ENCODE measurements at regions not wholly inside any gene's neighbourhood (a gene's known extent, or its start where the extent isn't known, plus 50 kb on each side); places are given as distances from the start of the nearest gene placed in this dataset.

DNA sequence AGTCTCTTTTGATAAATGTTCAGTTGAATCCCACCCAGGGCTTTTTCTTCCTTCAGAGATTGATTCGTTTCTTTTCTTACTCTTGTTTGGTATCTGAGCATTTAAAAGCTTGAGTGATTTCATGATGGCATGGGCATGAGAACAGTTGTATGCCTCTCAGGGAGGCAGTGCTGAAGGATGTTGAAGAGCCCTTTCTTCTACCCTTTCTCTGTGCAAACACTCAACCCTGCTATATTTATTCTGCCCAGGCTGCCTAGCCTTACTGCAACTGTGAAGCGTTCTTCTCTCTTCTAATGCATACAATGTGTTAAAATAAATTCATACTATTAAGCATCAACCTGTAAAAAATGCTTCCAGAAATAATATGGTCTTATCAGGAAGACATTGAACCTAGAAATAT is 367.6 kb upstream of the LCORL start:
- DNase-seq (ENCODE audit: low read depth): no peak

DNA sequence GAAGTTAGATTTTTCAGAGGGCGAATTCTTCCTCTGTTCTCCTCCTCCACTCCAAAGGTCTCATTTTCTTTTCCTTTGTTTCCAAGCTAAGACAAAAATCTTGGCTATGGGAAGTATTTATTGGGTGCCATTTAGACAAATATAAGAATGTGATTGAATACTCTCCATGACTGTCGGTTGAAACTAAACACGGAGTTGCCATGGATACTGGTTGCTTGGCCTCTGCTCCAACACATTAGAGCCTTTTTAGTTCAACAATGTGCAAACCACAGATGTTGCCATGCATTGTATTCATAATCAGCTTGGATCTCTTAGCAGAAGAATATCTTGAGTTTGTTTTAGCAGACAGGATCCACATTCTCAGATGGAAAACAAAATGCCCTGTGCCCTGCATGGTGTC is 366.5 kb upstream of the LCORL start:
- no peak for DNase-seq (ENCODE audit: low read depth)

DNA sequence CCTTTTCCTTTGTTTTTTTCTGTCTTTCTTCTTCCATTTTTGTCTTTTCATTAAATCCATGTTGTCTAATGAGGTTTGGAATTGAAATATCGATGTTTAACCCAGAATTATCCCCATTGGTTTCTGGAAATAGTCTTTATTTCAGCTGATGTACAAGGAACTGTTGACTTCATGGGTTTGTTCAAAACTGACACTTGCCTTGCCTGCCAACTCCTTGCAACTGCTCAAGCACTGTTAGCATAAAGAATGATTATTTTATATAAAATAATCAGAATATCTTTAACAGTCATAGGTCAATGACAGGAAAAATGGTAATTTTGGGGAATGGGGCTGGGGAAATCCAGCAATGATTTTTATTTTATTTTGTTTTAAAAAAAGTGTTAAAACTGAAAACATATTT is 359.6 kb upstream of the LCORL start:
- no peak for DNase-seq (ENCODE audit: low read depth)

DNA sequence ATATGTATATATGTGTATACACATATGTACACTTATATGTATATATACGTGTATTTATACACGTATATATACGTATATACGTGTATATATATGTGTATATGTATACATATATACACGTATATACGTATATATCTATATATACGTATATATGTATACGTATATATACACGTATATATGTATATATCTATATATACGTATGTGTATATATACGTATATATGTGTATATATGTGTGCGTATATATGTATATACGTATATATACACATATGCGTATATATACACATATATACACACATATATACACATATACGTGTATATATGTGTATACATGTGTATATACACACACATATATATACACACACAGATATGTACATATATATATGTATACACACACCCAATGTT is 348.0 kb upstream of the LCORL start:
- no peak for DNase-seq (ENCODE audit: low read depth)

DNA sequence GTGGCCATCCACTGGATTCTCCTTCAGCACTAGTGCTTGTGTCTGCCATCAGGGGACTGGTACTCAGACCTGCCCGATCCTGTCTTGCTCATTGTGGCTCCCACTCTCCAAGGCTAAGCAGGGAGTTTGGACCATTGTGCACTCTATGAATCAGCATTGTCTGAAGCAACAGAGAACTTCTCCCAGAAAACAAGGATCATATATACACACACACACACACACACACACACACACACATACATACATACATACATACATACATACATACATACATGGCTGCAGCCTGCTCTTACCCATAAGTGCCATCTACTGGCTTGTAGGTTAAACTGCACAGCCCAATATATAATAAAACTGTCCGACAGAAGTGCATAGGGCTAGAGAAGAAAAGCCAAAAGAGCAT is 345.3 kb upstream of the LCORL start:
- DNase-seq (ENCODE audit: low read depth): no peak

DNA sequence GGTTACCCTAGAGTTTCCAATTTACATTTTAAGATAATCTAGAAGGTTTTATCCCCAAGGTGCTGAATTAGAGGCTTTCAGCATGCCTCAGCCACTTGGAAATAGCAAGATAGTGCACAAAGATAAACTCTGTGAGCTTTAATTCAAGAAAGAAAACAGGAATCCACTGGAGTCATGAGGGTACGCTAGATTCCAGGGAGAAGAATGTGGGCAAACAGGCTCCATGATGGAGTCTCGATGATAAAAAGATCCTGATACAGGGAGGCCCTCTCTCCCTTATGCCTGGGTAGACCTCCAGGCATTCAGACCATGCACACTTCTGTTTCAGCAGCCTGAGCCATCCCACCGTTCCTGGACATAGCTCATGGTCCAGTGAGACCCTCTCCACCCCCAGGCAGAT is 344.6 kb upstream of the LCORL start:
- DNase-seq (ENCODE audit: low read depth): no peak

DNA sequence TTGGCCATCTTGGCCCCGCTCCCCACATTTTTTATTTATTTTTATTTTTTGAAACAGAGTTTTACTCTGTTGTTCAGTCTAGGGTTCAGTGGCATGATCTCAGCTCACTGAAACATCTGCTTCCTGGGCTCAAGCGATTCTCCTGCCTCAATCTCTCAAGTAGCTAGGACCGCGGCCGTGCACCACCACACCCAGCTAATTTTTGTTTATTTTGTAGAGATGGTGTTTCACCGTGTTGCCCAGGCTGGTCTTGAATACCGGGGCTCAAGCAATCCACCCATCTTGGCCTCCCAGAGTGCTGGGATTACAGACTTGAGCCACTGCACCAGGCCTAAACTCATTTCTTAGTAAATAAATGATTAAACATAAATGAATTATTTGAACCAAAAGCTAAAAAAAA is 322.0 kb upstream of the LCORL start:
- DNase-seq (ENCODE audit: low read depth): no peak

DNA sequence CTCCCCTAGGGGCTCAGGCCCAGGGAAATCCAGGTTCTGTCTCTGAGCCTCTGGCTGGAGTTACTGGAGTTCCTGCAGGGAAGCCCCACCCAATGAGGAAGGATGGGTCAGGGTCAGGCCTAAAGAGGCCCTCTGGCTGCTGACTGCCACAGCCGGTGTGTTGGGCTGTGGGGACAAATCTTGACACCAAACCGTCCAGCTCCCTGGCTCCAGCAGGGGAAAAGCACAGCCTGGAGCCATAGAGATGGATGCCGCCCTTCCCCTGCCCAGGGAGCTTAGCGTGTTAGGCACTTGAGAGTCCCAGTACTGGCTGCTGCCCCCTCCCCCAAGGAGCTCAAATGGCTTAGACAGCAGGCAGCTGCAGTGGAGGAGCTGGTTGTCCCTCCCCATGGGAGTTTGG is 321.3 kb upstream of the LCORL start:
- DNase-seq (ENCODE audit: low read depth): no peak

DNA sequence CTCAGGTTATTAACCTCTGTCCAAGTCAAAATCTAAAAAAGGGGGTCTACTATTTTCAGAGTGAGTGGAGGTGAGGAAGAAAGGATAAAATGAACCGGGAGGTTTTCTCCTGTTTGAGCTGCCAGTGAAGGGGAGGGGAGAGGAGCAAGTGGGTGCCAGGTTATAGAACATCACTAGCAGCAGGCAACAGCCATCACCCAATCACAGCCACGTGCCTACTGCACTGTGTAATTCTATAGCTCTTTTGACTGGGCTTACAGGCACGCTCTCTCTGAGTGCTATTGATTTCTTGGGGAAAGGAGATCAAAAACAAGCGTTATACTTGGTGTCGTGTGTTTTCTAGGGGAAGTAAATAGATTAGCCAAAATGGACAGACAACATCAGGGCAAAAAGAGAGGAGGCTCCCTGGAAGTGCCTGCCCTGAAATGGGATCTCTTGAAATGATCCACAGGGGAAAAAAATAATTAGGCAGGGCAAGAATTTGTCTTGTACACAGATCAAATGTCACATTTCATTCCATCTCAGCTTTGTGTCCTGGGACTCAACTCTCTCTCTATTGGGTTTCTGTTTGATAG is 300.5 kb upstream of the LCORL start:
- no peak for DNase-seq (ENCODE audit: low read depth)

DNA sequence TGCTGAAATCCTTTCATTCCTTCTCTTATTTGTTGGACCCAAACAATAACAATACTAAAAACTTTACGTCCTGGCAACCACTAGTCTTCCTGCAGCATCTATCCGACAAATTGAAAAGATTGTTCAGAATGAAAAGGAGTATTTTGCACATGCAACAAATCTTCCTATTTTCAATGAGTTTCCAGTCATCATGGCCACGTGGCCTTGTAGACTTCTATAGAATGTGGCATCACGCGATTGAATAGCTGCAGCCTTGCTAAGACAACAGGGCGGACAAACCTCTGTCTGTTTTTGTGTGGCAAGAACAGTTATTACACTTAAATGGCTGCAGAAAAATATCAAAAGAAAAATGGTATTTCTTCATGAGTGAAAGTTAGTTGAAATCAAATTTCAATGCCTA is 297.9 kb upstream of the LCORL start:
- no peak for DNase-seq (ENCODE audit: low read depth)

DNA sequence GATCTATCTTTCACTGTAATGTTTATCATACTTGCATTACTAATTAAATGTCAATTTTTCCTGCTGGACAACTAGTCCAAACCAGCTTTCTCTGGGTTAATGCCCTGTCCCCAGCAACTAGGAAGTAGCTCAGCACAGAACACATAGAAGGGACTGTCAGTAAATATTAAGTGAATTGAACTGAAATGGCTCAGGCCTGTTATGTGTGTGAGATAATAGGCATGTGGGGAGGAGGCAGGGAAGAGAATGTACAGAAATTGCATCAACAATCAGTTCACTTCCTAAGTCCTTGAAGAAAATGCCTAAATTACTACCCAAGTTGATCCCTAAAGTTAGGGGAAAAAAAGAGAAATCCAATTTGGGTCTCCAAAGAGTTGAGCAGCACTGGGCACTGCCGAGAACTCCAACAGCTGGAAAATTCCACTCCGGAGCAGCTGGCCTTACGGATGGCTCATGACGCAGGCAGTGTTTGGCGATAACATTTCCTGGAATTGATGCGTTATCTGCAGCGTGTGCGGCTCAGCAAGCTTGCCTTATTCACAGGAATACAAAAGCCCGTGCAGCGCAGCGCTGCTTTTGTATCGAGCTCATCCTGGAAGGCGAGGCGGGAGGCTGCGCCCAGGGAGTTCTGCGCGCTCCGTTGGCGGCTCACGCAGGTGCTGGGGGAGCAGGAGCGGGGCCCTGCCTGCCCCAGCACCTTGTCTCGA is 297.3 kb upstream of the LCORL start:
- no peak for DNase-seq (ENCODE audit: low read depth)

DNA sequence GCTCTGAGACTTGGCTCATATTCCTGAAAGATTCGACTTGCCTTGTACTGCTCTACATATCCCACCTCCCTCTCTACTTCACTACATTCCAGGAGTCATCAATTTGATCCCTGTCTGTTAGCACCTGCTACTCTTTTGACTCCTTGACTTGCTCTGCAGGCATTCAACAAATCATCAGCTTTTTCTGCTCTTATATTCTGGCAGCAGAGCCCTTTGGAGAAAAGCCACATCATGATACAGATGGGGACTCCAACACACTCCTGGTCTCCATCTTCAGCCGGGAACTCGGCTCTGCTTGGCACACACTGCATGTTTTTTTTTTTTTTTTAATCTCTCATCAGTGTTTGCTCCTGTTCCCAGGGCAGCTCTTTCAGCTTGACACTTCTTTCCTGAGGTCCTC is 293.2 kb upstream of the LCORL start:
- no peak for DNase-seq (ENCODE audit: low read depth)

DNA sequence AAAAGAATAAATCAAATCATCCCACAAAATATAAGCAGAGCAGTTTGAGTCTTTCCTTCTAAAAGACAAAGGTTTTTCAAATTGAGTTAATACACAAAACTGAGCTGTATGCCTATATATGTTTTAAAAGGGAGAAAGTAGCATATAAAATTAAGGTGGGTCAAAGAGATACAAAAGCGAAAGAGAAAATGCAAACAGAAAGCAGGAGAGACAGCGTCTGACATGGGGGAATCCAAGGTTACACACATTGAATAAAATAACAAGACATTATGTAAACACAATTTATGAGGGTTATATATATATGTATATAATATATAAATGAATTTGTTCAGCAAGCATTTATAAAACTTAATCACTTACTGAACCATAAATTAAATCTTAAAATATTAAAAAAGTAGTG is 276.1 kb upstream of the LCORL start:
- no peak for DNase-seq (ENCODE audit: low read depth)

DNA sequence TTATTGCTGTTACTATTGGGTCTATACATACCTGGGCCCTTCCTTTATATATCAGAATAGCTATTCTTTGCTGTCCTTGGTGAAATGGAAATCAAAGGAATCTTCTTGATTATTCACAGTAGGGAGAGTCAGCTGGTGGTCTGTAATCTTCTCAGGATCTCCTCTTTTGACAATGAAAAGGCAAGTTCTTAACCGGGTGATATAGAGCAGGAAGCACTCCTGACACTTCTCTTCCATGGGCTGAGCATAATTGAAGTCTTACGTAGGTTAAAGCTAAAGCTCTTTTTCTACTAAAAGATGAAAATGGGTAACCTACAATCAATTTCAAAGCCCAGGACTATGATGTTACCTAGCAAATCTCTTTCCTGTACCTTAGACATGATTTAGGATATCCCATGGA is 274.9 kb upstream of the LCORL start:
- no peak for DNase-seq (ENCODE audit: low read depth)

DNA sequence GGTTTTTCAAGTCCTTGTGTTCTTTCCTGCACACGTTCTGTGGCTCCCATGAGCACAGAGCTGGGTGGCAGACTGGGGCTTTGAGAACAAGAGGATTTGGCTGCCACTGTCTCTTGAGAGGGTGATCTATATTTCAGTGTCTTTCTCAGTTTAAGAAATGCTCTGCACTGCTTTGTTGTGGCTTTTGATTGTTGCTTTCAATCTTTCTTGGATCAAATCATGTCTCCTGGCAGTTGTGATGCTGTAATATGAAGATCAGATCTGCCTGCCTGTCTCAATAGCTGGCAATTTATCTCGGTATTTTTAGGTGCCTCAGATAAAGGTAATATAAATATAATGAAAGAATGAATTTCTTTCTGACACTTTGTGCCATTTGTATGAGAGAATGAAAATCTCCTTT is 273.3 kb upstream of the LCORL start:
- DNase-seq (ENCODE audit: low read depth): no peak

DNA sequence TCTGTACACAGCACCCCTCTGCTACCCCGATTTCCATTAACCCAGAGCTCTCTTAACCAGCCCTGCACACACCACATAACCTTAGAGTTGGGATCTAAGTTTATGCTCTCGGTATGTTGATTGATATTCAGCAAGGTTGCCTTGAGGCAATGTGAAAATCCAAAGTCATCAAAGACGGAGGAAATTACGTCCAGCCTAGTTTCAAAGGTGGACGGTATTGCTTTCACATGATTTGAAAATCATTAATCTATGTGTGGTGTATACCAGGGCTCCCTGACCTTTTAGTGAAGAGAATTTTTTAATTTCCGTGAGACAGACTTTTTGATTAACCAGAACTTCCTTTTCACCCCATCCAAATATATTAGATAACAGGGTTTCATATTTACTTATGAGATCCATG is 272.5 kb upstream of the LCORL start:
- DNase-seq (ENCODE audit: low read depth): no peak

DNA sequence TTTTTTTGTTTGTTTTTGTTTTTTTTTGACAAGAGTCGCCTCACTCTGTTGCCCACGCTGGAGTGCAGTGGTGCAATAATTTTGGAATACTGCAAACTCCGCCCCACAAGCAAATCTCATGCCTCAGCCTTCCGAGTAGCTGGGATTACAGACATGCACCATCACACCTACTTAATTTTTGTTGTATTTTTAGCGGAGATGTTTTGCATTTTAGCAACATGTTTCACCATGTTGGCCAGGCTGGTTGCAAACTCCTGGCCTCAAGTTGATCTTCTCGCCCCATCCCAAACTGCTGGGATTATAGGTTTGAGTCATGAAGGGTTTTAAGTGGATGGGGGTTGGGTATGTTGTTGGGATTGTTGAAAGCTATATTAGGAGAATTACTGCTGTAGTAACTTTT is 270.9 kb upstream of the LCORL start:
- no peak for DNase-seq (ENCODE audit: low read depth)

DNA sequence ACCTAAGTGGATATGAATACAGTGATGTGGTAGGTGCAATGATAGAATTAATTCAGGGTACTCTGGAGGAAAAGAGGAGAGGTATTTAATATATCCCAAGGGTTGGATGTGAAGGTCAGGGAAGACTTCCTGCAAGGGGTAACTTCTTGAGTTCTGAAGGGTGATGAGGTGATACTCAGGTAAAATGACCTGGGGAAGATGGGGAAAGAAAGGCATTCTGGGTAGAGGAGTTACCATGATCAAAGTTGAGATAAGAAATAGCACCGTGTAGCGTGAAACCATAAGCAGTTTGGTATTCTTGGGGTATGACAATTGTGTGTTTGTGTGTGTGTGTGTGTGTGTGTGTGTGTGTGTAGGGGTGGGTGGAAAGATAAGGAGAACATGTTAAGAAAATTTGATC is 270.4 kb upstream of the LCORL start:
- DNase-seq (ENCODE audit: low read depth): no peak

DNA sequence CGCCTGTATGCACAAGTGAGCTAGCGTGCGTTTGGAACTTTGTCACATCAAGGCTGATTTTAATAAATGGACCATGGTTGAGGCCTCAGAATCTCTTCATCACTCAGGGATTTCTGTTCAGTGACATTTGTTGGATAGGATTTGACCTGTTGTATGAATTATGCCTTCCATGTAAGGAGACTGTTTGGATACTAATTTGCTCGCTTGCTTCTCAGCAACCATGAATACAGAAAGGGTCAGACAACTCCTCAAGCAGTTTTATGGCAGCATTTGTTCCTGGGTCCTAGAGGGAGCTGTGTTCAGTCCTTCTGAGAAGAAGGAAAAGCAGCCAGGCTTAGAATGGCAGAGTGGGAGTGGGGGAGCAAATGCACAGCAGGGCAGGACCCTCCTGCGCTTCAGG is 269.7 kb upstream of the LCORL start:
- no peak for DNase-seq (ENCODE audit: low read depth)

DNA sequence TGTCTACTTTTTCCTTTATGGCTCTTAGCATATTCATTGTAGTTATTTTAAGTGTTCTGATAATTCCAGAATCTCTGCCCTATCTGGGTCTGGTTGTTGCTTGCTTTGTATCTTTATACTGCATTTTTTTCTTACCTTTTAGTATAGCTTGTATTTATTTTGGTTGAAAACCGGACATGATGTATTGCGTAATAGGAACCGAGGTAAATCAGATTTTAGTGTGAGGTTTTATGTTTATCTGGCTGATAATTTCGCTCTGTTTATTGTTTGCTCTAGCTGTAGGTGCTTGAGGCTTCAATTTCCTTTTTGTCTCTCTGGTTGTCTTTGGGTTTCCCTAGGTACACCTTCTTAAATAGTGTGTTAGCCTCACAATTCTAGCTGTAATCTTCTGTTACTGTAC is 263.8 kb upstream of the LCORL start:
- DNase-seq (ENCODE audit: low read depth): no peak

DNA sequence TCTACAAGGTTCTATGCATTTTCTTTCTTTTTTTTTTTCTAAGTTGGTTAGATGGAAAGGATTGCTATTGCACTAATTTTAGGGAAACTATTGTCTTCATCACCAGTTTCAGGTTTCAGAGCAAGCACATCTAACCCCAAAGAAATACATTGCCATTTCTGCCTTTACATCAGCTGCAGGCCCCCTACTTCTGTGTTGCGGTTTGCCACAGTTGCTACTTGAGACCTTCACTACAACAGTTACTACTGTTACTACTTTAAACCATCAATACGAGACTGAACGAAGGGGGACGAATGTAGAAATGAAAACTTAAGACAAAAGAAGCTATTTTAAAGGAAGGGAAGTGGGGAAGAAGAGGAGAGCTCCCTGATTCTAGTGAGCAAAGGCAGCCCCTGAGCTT is 256.7 kb upstream of the LCORL start:
- DNase-seq (ENCODE audit: low read depth): no peak

DNA sequence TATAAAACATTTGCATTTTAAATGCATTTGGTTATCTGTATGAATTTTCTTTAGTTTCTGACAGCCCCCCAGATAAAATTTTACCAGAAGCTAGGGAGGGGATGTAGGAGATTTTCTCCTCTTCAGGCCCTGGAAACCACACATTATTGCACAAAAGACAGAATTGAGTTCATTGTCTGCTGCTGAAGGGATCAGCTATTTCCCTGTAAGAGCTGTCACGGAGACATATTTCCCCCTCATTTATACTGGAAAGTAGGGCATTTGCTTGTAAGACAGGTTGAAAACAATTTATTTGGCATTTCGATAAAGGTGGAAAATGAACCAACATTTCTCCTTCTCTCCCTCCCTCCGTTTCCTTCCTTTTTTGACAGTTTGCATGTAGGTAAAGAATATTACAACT is 241.3 kb upstream of the LCORL start:
- DNase-seq (ENCODE audit: low read depth): no peak

DNA sequence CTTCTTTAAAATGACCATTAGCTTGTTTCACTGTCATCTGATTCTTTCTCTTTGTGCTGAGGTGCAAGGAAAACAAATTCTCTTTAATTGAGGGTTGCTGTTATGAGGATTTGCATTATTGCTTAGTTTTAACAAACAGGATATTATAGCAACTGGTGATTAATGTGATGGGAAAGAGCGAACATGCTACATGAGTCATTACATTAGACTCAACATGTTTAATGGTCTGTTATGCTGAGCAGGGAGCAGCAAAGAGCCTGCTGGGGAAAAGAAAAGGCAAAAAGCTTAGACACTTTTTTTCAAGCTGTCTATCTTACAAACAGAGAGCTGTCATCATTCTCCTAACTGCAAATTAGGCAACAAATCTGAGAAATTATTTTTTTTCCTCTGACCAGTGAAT is 230.5 kb upstream of the LCORL start:
- DNase-seq (ENCODE audit: low read depth): no peak

DNA sequence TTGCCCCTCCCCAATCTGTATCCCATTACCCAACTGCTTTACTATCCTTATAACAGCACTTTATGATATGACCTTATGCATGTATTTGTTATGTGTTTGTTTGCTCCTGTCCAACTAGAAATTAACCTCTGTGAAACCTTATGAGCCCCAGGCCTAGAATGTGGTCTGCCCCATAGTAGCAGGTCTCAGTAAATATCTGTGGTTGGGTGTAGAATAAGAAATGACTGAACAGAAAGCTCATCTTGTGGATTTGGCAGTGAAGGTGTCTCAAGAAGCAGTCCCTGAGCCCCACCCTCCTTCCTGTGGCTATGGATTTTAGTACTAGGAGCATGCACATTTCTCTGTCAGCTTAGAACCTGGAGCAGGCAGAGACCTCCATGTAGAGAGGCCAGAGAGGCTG is 229.0 kb upstream of the LCORL start:
- no peak for DNase-seq (ENCODE audit: low read depth)

DNA sequence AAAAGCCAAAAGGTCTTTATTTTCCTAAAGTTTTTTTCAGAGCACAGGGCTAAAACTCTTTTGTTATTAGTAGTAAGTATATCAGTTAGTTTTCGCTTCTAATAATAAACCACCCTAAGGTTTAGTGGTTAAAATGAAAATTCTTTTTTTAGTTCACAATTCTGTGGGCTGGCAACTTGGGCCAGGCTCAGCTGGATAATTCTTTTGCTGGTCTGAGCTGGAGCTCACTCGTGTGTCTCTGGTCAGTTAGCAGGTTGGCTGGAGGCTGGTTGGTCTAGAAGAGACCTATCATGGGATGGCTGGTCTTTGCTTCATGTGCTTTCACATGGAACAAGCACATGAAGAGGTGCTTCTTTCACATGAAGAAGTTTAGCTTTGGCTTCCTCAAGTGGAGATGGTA is 227.1 kb upstream of the LCORL start:
- DNase-seq (ENCODE audit: low read depth): no peak

All from GM04503 (cell line).